GM06990 (cell line): ENCODE measurements at regions not wholly inside any gene's neighbourhood (a gene's known extent, or its start where the extent isn't known, plus 50 kb on each side); places are given as distances from the start of the nearest gene placed in this dataset.

Experiments
- DNase-seq: peaks from one replicate; pipeline ENCODE4 v3.0.0-alpha.2; 2011; ENCODE audit not compliant: insufficient read length; ENCODE audit errors: extremely low read depth
- H3K27me3 ChIP-seq: replicated peaks from 2 replicates; pipeline ENCODE4 v1.6.0; 2011; ENCODE audit warnings: low read length; ENCODE audit not compliant: control insufficient read depth, insufficient read depth
- H3K36me3 ChIP-seq: 2 replicates; pipeline ENCODE4 v1.5.1; 2011; ENCODE audit warnings: low read length; ENCODE audit not compliant: control insufficient read depth, insufficient read depth
- H3K4me3 ChIP-seq: replicated peaks from 2 replicates; pipeline ENCODE4 v1.5.1; 2011; ENCODE audit warnings: low read depth, mild to moderate bottlenecking, control low read depth, low read length
- CTCF ChIP-seq: IDR thresholded peaks from 2 replicates; pipeline ENCODE4 v1.5.1; 2011; ENCODE audit warnings: low read length, control low read depth, mild to moderate bottlenecking, inconsistent platforms; ENCODE audit not compliant: insufficient read depth, poor library complexity, severe bottlenecking

GRCh38 chr13:53691417-53691816 is 662.8 kb downstream of the OLFM4 start:
- H3K36me3 ChIP-seq: no peaks in the 10 kb centered on the region
- DNase-seq: no peak
- H3K27me3 ChIP-seq: no peaks in the 10 kb centered on the region
- no peak for TF ChIP-seq CTCF
- H3K4me3 ChIP-seq: no peak overlapping the region

DNA sequence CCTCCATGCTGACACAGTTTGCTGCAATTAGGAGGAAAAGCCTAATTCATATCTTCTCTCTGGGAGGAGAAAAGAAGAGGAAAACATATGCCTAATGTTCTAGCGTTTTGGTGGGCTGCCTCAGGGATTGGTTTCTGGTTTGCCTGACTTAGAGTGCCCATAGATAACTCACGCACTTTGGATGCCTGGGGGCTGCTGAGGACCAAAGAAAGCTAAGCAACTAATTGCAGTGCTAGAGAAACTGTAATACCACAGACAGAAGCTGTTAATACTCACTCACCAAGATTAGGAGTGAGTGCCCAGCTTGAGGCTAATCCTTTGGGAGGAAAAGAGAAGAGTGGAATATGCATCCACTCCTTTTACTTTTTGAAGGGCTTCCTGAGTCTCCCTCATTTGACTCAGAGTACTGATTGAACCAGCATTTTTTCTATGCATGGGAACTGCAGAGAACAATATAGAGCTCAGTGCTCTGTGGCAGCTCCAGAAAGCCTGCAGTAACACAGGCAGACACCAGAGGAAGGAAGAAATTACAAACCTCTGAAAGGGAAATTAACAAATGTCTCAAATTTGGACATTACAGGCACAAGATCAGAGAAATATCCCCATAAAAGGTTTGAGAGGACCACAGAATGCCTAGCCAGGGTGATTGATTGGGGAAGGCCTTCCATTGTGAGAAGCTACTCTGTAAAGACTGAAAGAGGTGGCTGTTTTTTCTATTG is 666.4 kb downstream of the OLFM4 start:
- no peak for TF ChIP-seq CTCF
- no peak overlapping the region for H3K4me3 ChIP-seq
- H3K27me3 ChIP-seq: no peaks in the 10 kb centered on the region
- no peaks in the 10 kb centered on the region for H3K36me3 ChIP-seq
- no peak for DNase-seq

DNA sequence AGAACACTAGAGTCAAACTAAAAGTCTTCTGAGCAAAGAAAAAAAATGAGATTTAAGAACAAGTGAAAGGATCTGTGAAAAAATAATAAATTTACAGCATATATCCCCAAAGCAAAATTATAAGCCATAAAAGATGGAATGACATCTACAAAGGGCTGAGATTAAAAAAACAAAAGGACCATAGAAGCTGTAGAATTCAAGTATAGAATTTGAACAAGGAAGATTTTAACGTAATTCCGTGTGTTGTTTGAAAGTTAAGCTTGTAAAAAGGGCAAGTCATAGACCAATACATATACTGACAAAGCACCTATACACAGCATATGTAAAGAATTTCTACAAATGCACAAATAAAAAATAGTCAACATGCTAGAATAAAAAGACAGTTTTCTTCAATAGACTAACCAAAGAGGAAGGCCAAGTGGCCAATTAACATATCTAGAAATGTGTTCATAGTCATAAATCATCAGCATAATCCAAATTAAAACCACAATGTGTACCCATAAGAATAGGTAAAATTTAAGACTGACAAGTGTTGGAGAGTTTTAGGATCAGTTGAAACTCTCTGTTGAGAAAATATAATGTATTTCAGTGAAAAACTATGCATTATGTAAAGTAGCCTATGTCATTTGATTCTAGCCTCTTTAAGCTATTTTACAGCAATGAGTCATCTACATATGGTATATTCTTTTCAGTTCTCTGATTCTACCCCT is 674.9 kb downstream of the OLFM4 start:
- no peaks in the 10 kb centered on the region for H3K27me3 ChIP-seq
- no peak overlapping the region for H3K4me3 ChIP-seq
- H3K36me3 ChIP-seq: no peaks in the 10 kb centered on the region
- no peak for TF ChIP-seq CTCF
- DNase-seq: no peak

- H3K36me3 ChIP-seq: no peaks in the 10 kb centered on the region
- DNase-seq: no peak
- H3K27me3 ChIP-seq: no peaks in the 10 kb centered on the region
- no peak for TF ChIP-seq CTCF
- no peak overlapping the region for H3K4me3 ChIP-seq
These were observed 690.7 kb downstream of the OLFM4 start for GRCh38 chr13:53719281-53719680.

GRCh38 chr13:53732664-53733063 is 704.1 kb downstream of the OLFM4 start:
- no peak for DNase-seq
- no peaks in the 10 kb centered on the region for H3K27me3 ChIP-seq
- no peak overlapping the region for H3K4me3 ChIP-seq
- no peaks in the 10 kb centered on the region for H3K36me3 ChIP-seq
- no peak for TF ChIP-seq CTCF
